CD14-positive monocyte (primary cell): ENCODE measurements at regions not wholly inside any gene's neighbourhood (a gene's known extent, or its start where the extent isn't known, plus 50 kb on each side); places are given as distances from the start of the nearest gene placed in this dataset.
A peak's percentile ranks its signal among the peaks of the same experiment; 100 is the strongest.

ENCODE experiments used
- DNase-seq, 3 donors: peaks; one replicate each; pipeline ENCODE4 v3.0.0-alpha.2; 2011 to 2022
- H2AFZ ChIP-seq: 2 replicates; pipeline ENCODE4 v1.6.0; 2012; ENCODE audit warnings: mild to moderate bottlenecking, low read depth, low read length, inconsistent platforms; ENCODE audit not compliant: insufficient read depth, poor library complexity, severe bottlenecking
- H3K27ac ChIP-seq, 2 donors: 1 replicate in 1 of 2; 2 replicates in 1 of 2; pipeline ENCODE4 v1.5.1; 2012 to 2013; ENCODE audit warnings: low read length in 2 of 2, control low read depth in 1 of 2, inconsistent platforms in 1 of 2, low read depth in 1 of 2, mild to moderate bottlenecking in 1 of 2
- H3K27me3 ChIP-seq, 2 donors: one replicate each; pipeline versions ENCODE4 v1.6.0 to v1.6.1; 2011 to 2013; ENCODE audit warnings: low read length in 2 of 2; ENCODE audit not compliant: control insufficient read depth in 2 of 2, insufficient read depth in 2 of 2
- H3K36me3 ChIP-seq, 2 donors: replicated peaks in 1 of 2; 1 replicate in 1 of 2; 2 replicates in 1 of 2; pipeline versions ENCODE4 v1.5.1 to v1.6.1; 2012 to 2013; ENCODE audit warnings: low read length in 2 of 2, control low read depth in 1 of 2, inconsistent platforms in 1 of 2, mild to moderate bottlenecking in 1 of 2; ENCODE audit not compliant: insufficient read depth in 2 of 2, control insufficient read depth in 1 of 2
- H3K4me1 ChIP-seq, 2 donors: 1 replicate in 1 of 2; 2 replicates in 1 of 2; pipeline versions ENCODE4 v1.5.1 to v1.6.1; 2012 to 2013; ENCODE audit warnings: low read length in 2 of 2, control low read depth in 1 of 2, inconsistent platforms in 1 of 2, mild to moderate bottlenecking in 1 of 2, moderate library complexity in 1 of 2; ENCODE audit not compliant: insufficient read depth in 2 of 2, control insufficient read depth in 1 of 2
- H3K4me2 ChIP-seq: replicated peaks from 2 replicates; pipeline ENCODE3; 2012; ENCODE audit warnings: low read length, moderate library complexity, mild to moderate bottlenecking; ENCODE audit not compliant: poor library complexity, severe bottlenecking; ENCODE audit errors: extremely low read depth
- H3K4me3 ChIP-seq, 3 experiments: fragments of 200-600 bp in 1 of 3; sonication (generic) in 1 of 3; replicated peaks in 1 of 3; 1 replicate in 2 of 3; 2 replicates in 1 of 3; pipeline ENCODE4 v1.5.1; 2011 to 2013; ENCODE audit warnings: low read length in 3 of 3, mild to moderate bottlenecking in 3 of 3, control low read depth in 2 of 3, low read depth in 2 of 3, inconsistent platforms in 1 of 3, moderate library complexity in 1 of 3
- H3K79me2 ChIP-seq: 2 replicates; pipeline ENCODE4 v1.6.0; 2012; ENCODE audit warnings: mild to moderate bottlenecking, control low read depth, inconsistent platforms, low read length, moderate library complexity; ENCODE audit not compliant: insufficient read depth
- H3K9ac ChIP-seq: 2 replicates; pipeline ENCODE4 v1.6.0; 2017; ENCODE audit warnings: low read length, mild to moderate bottlenecking; ENCODE audit not compliant: insufficient read depth, poor library complexity, severe bottlenecking
- H3K9me3 ChIP-seq, 2 donors: replicated peaks in 1 of 2; 1 replicate in 1 of 2; 2 replicates in 1 of 2; pipeline versions ENCODE4 v1.5.1 to v1.6.1; 2012 to 2013; ENCODE audit warnings: low read length in 2 of 2, control low read depth in 1 of 2; ENCODE audit not compliant: control insufficient read depth in 1 of 2, insufficient read depth in 1 of 2
- H4K20me1 ChIP-seq: 2 replicates; pipeline ENCODE4 v1.6.0; 2012; ENCODE audit warnings: mild to moderate bottlenecking, low read length, control low read depth, moderate library complexity; ENCODE audit not compliant: insufficient read depth
- H3K27ac Mint-ChIP-seq, 7 donors: one replicate each; pipeline ENCODE4 v1.8.0; 2020; ENCODE audit warnings: mild to moderate bottlenecking in 7 of 7, mixed read lengths in 7 of 7, moderate library complexity in 6 of 7, inconsistent platforms in 2 of 7
- H3K27me3 Mint-ChIP-seq, 3 donors: one replicate each; pipeline ENCODE4 v1.8.0; 2021 to 2022; ENCODE audit warnings: low read depth in 3 of 3, mild to moderate bottlenecking in 3 of 3, mixed read lengths in 3 of 3, moderate library complexity in 3 of 3, inconsistent platforms in 1 of 3
- H3K36me3 Mint-ChIP-seq, 2 donors: one replicate each; pipeline ENCODE4 v1.8.0; 2020; ENCODE audit warnings: mixed read lengths in 2 of 2, inconsistent platforms in 1 of 2, mild to moderate bottlenecking in 1 of 2
- H3K4me1 Mint-ChIP-seq: one replicate; pipeline ENCODE4 v1.8.0; 2020; ENCODE audit warnings: mild to moderate bottlenecking, mixed read lengths
- H3K4me3 Mint-ChIP-seq, 2 donors: one replicate each; pipeline ENCODE4 v1.8.0; 2020; ENCODE audit warnings: mild to moderate bottlenecking in 2 of 2, mixed read lengths in 2 of 2, moderate library complexity in 1 of 2
- H3K9me3 Mint-ChIP-seq, 7 donors: one replicate each; pipeline ENCODE4 v1.8.0; 2020 to 2022; ENCODE audit warnings: mixed read lengths in 7 of 7, mild to moderate bottlenecking in 6 of 7, moderate library complexity in 6 of 7, inconsistent platforms in 2 of 7
- WGBS: methylation state at CpG from one replicate; pipeline ENCODE4 v1.1.5; 2013; ENCODE audit warnings: missing lambda C conversion rate; ENCODE audit not compliant: insufficient coverage; 5-methylcytosine and 5-hydroxymethylcytosine counted together
- intact Hi-C, 2 donors: fragments of 100-400 bp; cut with micrococcal nuclease; formaldehyde crosslinking; loops; one replicate each; pipeline versions ENCODE4 v1.15.0 to v1.15.1; 2023
- TF ChIP-seq, protein P1 (sequence below): fragments of 200-600 bp; IDR thresholded peaks from one replicate; pipeline ENCODE4 v1.8.0; 2022; ENCODE audit warnings: antibody characterized with exemption, mild to moderate bottlenecking

DNA sequence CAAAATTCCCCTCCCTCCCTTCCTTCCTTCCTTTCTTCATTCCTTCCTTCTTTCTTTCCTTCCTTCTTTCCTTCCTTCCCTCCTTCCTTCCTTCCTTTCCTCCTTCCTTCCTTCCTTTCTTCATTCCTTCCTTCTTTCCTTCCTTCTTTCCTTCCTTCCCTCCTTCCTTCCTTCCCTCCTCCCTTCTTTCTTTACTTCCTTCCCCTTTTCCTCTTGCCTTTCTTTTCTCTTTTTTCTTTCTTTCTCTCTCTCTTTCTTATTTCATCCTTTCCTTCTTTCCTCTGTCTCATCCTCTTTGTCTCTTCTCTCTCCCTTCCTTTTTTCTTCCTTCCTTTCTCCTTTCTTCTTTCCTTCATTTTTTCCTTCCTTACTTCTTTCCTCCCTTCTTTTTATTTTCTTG is 171.9 kb upstream of the BRINP3 start:
- Mint-ChIP-seq H3K36me3 (no peaks in the 10 kb centered on the region), H3K27me3 (no peaks in the 10 kb centered on the region), H3K27ac (peak overlapping the region in 1 of 7 donors; percentile 8), H3K9me3 (peaks cover 1 to 8% (median 4%) of the 10 kb centered on the region in 7 donors), H3K4me1 (no peaks in the 10 kb centered on the region), H3K4me3 (no peak overlapping the region)
- H3K27ac ChIP-seq = no peak overlapping the region
- intact Hi-C loops = no loop called here
- no peaks in the 10 kb centered on the region for H3K79me2 ChIP-seq
- H3K9ac ChIP-seq = no peak overlapping the region
- no peak overlapping the region for H3K4me3 ChIP-seq
- TF ChIP-seq, protein P1, sequence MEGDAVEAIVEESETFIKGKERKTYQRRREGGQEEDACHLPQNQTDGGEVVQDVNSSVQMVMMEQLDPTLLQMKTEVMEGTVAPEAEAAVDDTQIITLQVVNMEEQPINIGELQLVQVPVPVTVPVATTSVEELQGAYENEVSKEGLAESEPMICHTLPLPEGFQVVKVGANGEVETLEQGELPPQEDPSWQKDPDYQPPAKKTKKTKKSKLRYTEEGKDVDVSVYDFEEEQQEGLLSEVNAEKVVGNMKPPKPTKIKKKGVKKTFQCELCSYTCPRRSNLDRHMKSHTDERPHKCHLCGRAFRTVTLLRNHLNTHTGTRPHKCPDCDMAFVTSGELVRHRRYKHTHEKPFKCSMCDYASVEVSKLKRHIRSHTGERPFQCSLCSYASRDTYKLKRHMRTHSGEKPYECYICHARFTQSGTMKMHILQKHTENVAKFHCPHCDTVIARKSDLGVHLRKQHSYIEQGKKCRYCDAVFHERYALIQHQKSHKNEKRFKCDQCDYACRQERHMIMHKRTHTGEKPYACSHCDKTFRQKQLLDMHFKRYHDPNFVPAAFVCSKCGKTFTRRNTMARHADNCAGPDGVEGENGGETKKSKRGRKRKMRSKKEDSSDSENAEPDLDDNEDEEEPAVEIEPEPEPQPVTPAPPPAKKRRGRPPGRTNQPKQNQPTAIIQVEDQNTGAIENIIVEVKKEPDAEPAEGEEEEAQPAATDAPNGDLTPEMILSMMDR = peak; percentile 0
- peaks cover 2 to 7% of the 10 kb centered on the region in 2 donors for H3K9me3 ChIP-seq
- no peak for DNase-seq
- no peaks in the 10 kb centered on the region for H3K27me3 ChIP-seq
- no peaks in the 10 kb centered on the region for H3K36me3 ChIP-seq
- H4K20me1 ChIP-seq = no peaks in the 10 kb centered on the region
- H3K4me1 ChIP-seq = no peaks in the 10 kb centered on the region
- no peak overlapping the region for H2AFZ ChIP-seq
- H3K4me2 ChIP-seq = no peak overlapping the region

DNA sequence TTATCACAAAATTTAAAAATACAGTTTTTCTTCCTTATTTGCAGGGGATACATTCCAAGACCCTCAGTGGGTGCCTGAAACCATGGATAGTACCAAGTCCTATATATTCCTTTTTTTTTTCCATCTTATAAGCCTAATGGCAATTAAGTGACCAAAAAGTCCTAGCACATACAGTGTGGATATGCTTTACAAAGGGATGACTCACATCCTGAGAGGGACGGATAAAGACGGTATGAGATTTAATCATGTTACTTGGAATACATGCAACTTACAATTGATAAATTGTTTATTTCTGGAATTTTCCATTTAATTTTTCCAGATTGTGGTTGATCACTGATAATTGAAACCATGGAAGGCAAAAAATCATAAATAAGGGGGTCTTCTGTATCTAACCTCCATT is 181.2 kb upstream of the BRINP3 start:
- H4K20me1 ChIP-seq = no peaks in the 10 kb centered on the region

More for the DNA sequence above, 181.2 kb upstream of the BRINP3 start:
- H3K27ac ChIP-seq = no peak overlapping the region
- H3K9me3 ChIP-seq = no peaks in the 10 kb centered on the region
- no CpG with 5 or more reads among the region's 2 CpGs for WGBS
- H3K4me1 ChIP-seq = no peaks in the 10 kb centered on the region
- H2AFZ ChIP-seq = no peak overlapping the region
- no peak overlapping the region for H3K4me3 ChIP-seq
- intact Hi-C loops = no loop called here
- no peak overlapping the region for H3K4me2 ChIP-seq
- no peak overlapping the region for H3K9ac ChIP-seq
- DNase-seq = no peak
- no peaks in the 10 kb centered on the region for H3K36me3 Mint-ChIP-seq
- H3K79me2 ChIP-seq = no peaks in the 10 kb centered on the region
- TF ChIP-seq, protein P1 = no peak
- H3K27ac Mint-ChIP-seq = no peak overlapping the region
- no peaks in the 10 kb centered on the region for H3K27me3 Mint-ChIP-seq
- H3K27me3 ChIP-seq = no peaks in the 10 kb centered on the region
- H3K36me3 ChIP-seq = no peaks in the 10 kb centered on the region
- no peaks in the 10 kb centered on the region for H3K9me3 Mint-ChIP-seq
- H3K4me1 Mint-ChIP-seq = no peaks in the 10 kb centered on the region
- H3K4me3 Mint-ChIP-seq = no peak overlapping the region
